B cell (primary cell): ENCODE measurements at regions not wholly inside any gene's neighbourhood (a gene's known extent, or its start where the extent isn't known, plus 50 kb on each side); places are given as distances from the start of the nearest gene placed in this dataset.

Experiments used
- ATAC-seq: fragments of 200-7000 bp; cut with Tn5 transposase; one replicate; pipeline ENCODE4 v1.10.0; 2021; ENCODE audit warnings: low read depth, mild to moderate bottlenecking, moderate number of reproducible peaks, moderate library complexity
- CTCF ChIA-PET: fragments of 350-600 bp; sonication (Branson Sonifier 250); formaldehyde crosslinking; loops from one replicate; lab custom pipeline; 2021; ENCODE audit warnings: antibody characterized with exemption, inconsistent platforms; lab: Charles Lee
- POLR2A ChIA-PET: fragments of 350-600 bp; sonication (Branson Sonifier 250); formaldehyde crosslinking; loops from one replicate; lab custom pipeline; 2021; ENCODE audit warnings: antibody characterized with exemption; lab: Charles Lee
- DNase-seq: peaks from one replicate; pipeline ENCODE4 v3.0.0; 2013
- H2AFZ ChIP-seq: 2 replicates; pipeline ENCODE4 v1.6.1; 2012; ENCODE audit warnings: mild to moderate bottlenecking, low read depth, low read length; ENCODE audit not compliant: insufficient read depth, poor library complexity, severe bottlenecking
- H3K27ac ChIP-seq, 2 donors: 1 replicate in 1 of 2; 2 replicates in 1 of 2; pipeline ENCODE4 v1.5.1; 2012 to 2013; ENCODE audit warnings: low read length in 2 of 2, mild to moderate bottlenecking in 2 of 2, moderate library complexity in 1 of 2
- H3K27me3 ChIP-seq, 4 experiments: fragments of 200-600 bp in 1 of 4; sonication (generic) in 1 of 4; replicated peaks in 1 of 4; 1 replicate in 2 of 4; 2 replicates in 2 of 4; pipeline versions ENCODE4 v1.6.1 to v1.7.0; 2013 to 2016; ENCODE audit warnings: low read length in 3 of 4, mild to moderate bottlenecking in 2 of 4, mixed read lengths in 1 of 4, moderate library complexity in 1 of 4; ENCODE audit not compliant: insufficient read depth in 4 of 4, control insufficient read depth in 3 of 4; ENCODE audit errors: control extremely low read depth in 1 of 4
- H3K36me3 ChIP-seq, 2 experiments: replicated peaks in 1 of 2; 1 replicate in 1 of 2; 2 replicates in 1 of 2; pipeline versions ENCODE4 v1.6.1 to v1.7.1; 2013; ENCODE audit warnings: low read length in 1 of 2; ENCODE audit not compliant: insufficient read depth in 2 of 2, control insufficient read depth in 1 of 2; ENCODE audit errors: control extremely low read depth in 1 of 2, extremely low read depth in 1 of 2
- H3K4me1 ChIP-seq, 2 donors: fragments of 200-600 bp in 1 of 2; sonication (generic) in 1 of 2; 1 replicate in 1 of 2; 2 replicates in 1 of 2; pipeline versions ENCODE4 v1.5.1 to v1.6.1; 2013 to 2017; ENCODE audit warnings: low read length in 2 of 2; ENCODE audit not compliant: control insufficient read depth in 2 of 2, insufficient read depth in 2 of 2
- H3K4me2 ChIP-seq: replicated peaks from 2 replicates; pipeline ENCODE3; 2012; ENCODE audit warnings: mild to moderate bottlenecking, low read depth, low read length; ENCODE audit not compliant: poor library complexity, severe bottlenecking
- H3K4me3 ChIP-seq, 5 experiments: fragments of 200-600 bp in 1 of 5; sonication (generic) in 1 of 5; 1 replicate in 3 of 5; 2 replicates in 2 of 5; pipeline versions ENCODE4 v1.5.1 to v1.7.0; 2011 to 2016; ENCODE audit warnings: low read length in 4 of 5, mild to moderate bottlenecking in 4 of 5, low read depth in 2 of 5, control low read depth in 1 of 5, moderate library complexity in 1 of 5; ENCODE audit not compliant: insufficient read depth in 1 of 5; ENCODE audit errors: control extremely low read depth in 1 of 5, extremely low read depth in 1 of 5
- H3K79me2 ChIP-seq: fragments of 200-600 bp; sonication (generic); one replicate; pipeline ENCODE4 v1.6.0; 2016; ENCODE audit warnings: low read length; ENCODE audit not compliant: control insufficient read depth, insufficient read depth
- H3K9ac ChIP-seq: fragments of 200-600 bp; sonication (generic); 2 replicates; pipeline ENCODE4 v1.6.1; 2017; ENCODE audit warnings: mild to moderate bottlenecking, low read length, moderate library complexity
- H3K9me3 ChIP-seq, 3 donors: one replicate each; pipeline versions ENCODE4 v1.6.1 to v1.7.1; 2013; ENCODE audit warnings: low read length in 2 of 3; ENCODE audit not compliant: control insufficient read depth in 2 of 3, insufficient read depth in 1 of 3; ENCODE audit errors: control extremely low read depth in 1 of 3
- H4K20me1 ChIP-seq: 2 replicates; pipeline ENCODE4 v1.6.0; 2012; ENCODE audit warnings: mild to moderate bottlenecking, low read length; ENCODE audit not compliant: insufficient read depth, control insufficient read depth, poor library complexity, severe bottlenecking
- H3K27ac Mint-ChIP-seq: one replicate; pipeline ENCODE4 v1.8.0; 2021; ENCODE audit warnings: mixed read lengths
- H3K27me3 Mint-ChIP-seq: one replicate; pipeline ENCODE4 v1.8.0; 2021; ENCODE audit warnings: mixed read lengths
- H3K4me1 Mint-ChIP-seq: one replicate; pipeline ENCODE4 v1.8.0; 2021; ENCODE audit warnings: mixed read lengths
- H3K4me3 Mint-ChIP-seq: one replicate; pipeline ENCODE4 v1.8.0; 2021; ENCODE audit warnings: mixed read lengths
- H3K9me3 Mint-ChIP-seq: one replicate; pipeline ENCODE4 v1.8.0; 2022; ENCODE audit warnings: mixed read lengths; ENCODE audit not compliant: insufficient read depth
- EZH2 ChIP-seq: IDR thresholded peaks from 2 replicates; pipeline ENCODE4 v1.6.1; 2012; ENCODE audit warnings: borderline replicate concordance, low read depth, mild to moderate bottlenecking, moderate library complexity, low read length; ENCODE audit not compliant: insufficient read depth, poor library complexity, severe bottlenecking
- WGBS: methylation state at CpG from one replicate; pipeline ENCODE4 v1.1.5; 2013; ENCODE audit warnings: missing lambda C conversion rate; ENCODE audit not compliant: insufficient coverage; 5-methylcytosine and 5-hydroxymethylcytosine counted together
- intact Hi-C: fragments of 100-400 bp; cut with micrococcal nuclease; formaldehyde crosslinking; loops from one replicate; pipeline ENCODE4 v1.10.0; 2022
- TF ChIP-seq, protein P1 (sequence below): fragments of 200-600 bp; IDR thresholded peaks from one replicate; pipeline ENCODE4 v1.8.0; 2022; ENCODE audit warnings: antibody characterized with exemption, mild to moderate bottlenecking

DNA sequence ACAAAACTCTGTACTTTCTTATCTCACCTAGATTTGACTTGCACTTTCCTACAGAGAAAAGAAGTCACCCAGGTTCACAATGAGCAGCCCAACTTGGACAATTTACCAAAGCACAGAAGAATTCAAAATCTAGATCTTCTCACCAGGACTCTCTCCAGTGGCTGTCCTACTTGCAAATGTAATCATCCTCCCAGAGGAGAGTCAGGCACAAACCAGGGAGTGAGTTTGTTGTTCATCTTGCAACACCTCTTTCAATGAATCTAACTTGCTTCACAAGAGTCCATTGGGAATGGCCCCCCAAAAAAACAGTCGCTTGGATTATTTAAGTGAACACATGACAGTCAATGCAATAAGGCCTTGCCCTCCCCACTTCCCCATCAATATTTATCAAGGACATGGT, 144.6 kb downstream of the ATL2 start:
- H3K4me1 Mint-ChIP-seq: no peaks in the 10 kb centered on the region
- ATAC-seq: no peak
- H3K4me1 ChIP-seq: no peaks in the 10 kb centered on the region
- H3K27me3 ChIP-seq: no peaks in the 10 kb centered on the region
- no peak overlapping the region for H3K27ac Mint-ChIP-seq
- no peak overlapping the region for H3K4me3 ChIP-seq
- ChIA-PET CTCF (no interaction called here), POLR2A (no interaction called here)
- no peak for DNase-seq
- H3K36me3 ChIP-seq: no peaks in the 10 kb centered on the region
- peaks cover 33% of the 10 kb centered on the region for H3K27me3 Mint-ChIP-seq
- H3K9me3 Mint-ChIP-seq: peaks cover 6% of the 10 kb centered on the region
- H3K4me3 Mint-ChIP-seq: no peak overlapping the region
- H3K9me3 ChIP-seq: no peaks in the 10 kb centered on the region
- no peak overlapping the region for H2AFZ ChIP-seq
- TF ChIP-seq, protein P1, sequence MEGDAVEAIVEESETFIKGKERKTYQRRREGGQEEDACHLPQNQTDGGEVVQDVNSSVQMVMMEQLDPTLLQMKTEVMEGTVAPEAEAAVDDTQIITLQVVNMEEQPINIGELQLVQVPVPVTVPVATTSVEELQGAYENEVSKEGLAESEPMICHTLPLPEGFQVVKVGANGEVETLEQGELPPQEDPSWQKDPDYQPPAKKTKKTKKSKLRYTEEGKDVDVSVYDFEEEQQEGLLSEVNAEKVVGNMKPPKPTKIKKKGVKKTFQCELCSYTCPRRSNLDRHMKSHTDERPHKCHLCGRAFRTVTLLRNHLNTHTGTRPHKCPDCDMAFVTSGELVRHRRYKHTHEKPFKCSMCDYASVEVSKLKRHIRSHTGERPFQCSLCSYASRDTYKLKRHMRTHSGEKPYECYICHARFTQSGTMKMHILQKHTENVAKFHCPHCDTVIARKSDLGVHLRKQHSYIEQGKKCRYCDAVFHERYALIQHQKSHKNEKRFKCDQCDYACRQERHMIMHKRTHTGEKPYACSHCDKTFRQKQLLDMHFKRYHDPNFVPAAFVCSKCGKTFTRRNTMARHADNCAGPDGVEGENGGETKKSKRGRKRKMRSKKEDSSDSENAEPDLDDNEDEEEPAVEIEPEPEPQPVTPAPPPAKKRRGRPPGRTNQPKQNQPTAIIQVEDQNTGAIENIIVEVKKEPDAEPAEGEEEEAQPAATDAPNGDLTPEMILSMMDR: no peak
- no peak for TF ChIP-seq EZH2
- H3K27ac ChIP-seq: no peak overlapping the region
- intact Hi-C loops: no loop called here
- no peaks in the 10 kb centered on the region for H4K20me1 ChIP-seq
- WGBS: no CpG with 5 or more reads among the region's 1 CpG
- H3K9ac ChIP-seq: no peak overlapping the region
- H3K79me2 ChIP-seq: no peaks in the 10 kb centered on the region
- no peak overlapping the region for H3K4me2 ChIP-seq

DNA sequence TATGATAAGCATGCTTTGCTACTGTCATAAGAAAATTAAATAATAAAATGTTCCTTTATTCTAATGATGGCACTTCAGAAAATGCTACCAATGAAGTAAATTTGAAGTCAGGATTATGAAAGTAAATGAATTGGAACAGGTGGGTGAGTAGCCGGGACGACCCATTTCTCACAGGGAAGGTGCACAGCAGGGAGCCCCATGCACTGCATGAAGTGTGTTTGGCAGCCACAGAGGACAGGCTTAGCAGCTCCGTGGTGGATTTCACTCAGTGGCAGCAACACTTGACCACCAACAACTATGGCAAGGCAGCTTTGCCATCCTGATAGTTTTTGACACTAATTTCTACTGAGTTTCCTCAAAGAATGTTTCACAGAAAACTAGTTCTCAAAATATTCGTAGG, 146.3 kb downstream of the ATL2 start:
- 60% methylated on average over 3 of the region's 4 CpGs for WGBS
- intact Hi-C loops: no loop called here

More for the DNA sequence above, 146.3 kb downstream of the ATL2 start:
- H2AFZ ChIP-seq: no peak overlapping the region
- no peaks in the 10 kb centered on the region for H3K79me2 ChIP-seq
- H3K9me3 ChIP-seq: no peaks in the 10 kb centered on the region
- TF ChIP-seq EZH2: no peak
- TF ChIP-seq, protein P1: no peak
- no peak overlapping the region for H3K4me2 ChIP-seq
- H3K27me3 ChIP-seq: peaks cover 0 to 8% (median 0%) of the 10 kb centered on the region in 4 experiments
- H3K4me1 ChIP-seq: no peaks in the 10 kb centered on the region
- DNase-seq: no peak
- Mint-ChIP-seq H3K4me3 (no peak overlapping the region), H3K27ac (no peak overlapping the region), H3K27me3 (peaks cover 30% of the 10 kb centered on the region), H3K9me3 (peaks cover 6% of the 10 kb centered on the region), H3K4me1 (no peaks in the 10 kb centered on the region)
- no peak overlapping the region for H3K27ac ChIP-seq
- no peak overlapping the region for H3K9ac ChIP-seq
- H3K4me3 ChIP-seq: no peak overlapping the region
- no peak for ATAC-seq
- H4K20me1 ChIP-seq: no peaks in the 10 kb centered on the region
- ChIA-PET CTCF (no interaction called here), POLR2A (no interaction called here)
- no peaks in the 10 kb centered on the region for H3K36me3 ChIP-seq
